HEK293T (cell line): ENCODE measurements at regions not wholly inside any gene's neighbourhood (a gene's known extent, or its start where the extent isn't known, plus 50 kb on each side); places are given as distances from the start of the nearest gene placed in this dataset.

Experiments
- ARNT ChIP-seq: fragments of 450-650 bp; IDR thresholded peaks from 2 replicates; pipeline ENCODE4 v1.6.1; 2017; ENCODE audit warnings: mild to moderate bottlenecking
- CTBP1 ChIP-seq: fragments of 450-650 bp; IDR thresholded peaks from 2 replicates; pipeline ENCODE4 v1.6.1; 2016; ENCODE audit warnings: borderline replicate concordance
- ELF4 ChIP-seq: fragments of 450-650 bp; IDR thresholded peaks from 2 replicates; pipeline ENCODE4 v1.6.1; 2017; ENCODE audit warnings: antibody characterized with exemption
- FOXA1 ChIP-seq: fragments of 450-650 bp; IDR thresholded peaks from 2 replicates; pipeline ENCODE4 v1.6.1; 2016; ENCODE audit warnings: mild to moderate bottlenecking
- NFRKB ChIP-seq: fragments of 450-650 bp; IDR thresholded peaks from 2 replicates; pipeline ENCODE4 v1.6.1; 2016; ENCODE audit warnings: mild to moderate bottlenecking, moderate library complexity
- SP1 ChIP-seq: fragments of 450-650 bp; IDR thresholded peaks from 2 replicates; pipeline ENCODE4 v1.6.1; 2017
- SUZ12 ChIP-seq: fragments of 450-650 bp; IDR thresholded peaks from 2 replicates; pipeline ENCODE4 v1.6.1; 2016; ENCODE audit warnings: mild to moderate bottlenecking
- TARDBP ChIP-seq: fragments of 450-650 bp; IDR thresholded peaks from 2 replicates; pipeline ENCODE4 v1.6.1; 2016
- ZNF384 ChIP-seq: fragments of 450-650 bp; IDR thresholded peaks from 2 replicates; pipeline ENCODE4 v1.6.1; 2016
- TF ChIP-seq, protein P1 (sequence below): fragments of 450-650 bp; IDR thresholded peaks from 2 replicates; pipeline ENCODE4 v1.6.1; 2016

DNA sequence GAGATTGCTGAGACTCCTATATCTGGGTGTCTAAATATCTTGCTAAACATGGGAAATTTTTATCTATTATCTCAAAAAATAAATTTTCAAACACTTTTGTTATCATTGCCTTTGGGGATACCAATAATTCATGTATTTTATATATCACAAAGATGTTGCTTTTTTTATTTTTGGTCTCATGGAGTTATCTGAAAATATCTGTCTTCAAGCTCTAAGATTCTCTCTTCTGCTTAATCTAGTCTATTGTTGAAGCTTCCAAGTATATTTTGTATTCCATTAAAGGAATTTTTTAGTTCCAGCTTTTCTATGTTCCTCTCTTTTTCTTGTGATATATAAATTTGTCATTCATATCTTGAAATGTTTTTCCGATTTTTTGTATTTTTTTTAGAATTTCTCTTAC, 812.0 kb downstream of the DACH1 start:
- TF ChIP-seq TARDBP (no peak), FOXA1 (no peak), ZNF384 (no peak), ARNT (no peak), SP1 (no peak), CTBP1 (no peak), ELF4 (no peak), SUZ12 (no peak), NFRKB (no peak)
- TF ChIP-seq, protein P1, sequence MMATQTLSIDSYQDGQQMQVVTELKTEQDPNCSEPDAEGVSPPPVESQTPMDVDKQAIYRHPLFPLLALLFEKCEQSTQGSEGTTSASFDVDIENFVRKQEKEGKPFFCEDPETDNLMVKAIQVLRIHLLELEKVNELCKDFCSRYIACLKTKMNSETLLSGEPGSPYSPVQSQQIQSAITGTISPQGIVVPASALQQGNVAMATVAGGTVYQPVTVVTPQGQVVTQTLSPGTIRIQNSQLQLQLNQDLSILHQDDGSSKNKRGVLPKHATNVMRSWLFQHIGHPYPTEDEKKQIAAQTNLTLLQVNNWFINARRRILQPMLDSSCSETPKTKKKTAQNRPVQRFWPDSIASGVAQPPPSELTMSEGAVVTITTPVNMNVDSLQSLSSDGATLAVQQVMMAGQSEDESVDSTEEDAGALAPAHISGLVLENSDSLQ, result no peak
